Lung (tissue), 11 donors: ENCODE measurements at regions not wholly inside any gene's neighbourhood (a gene's known extent, or its start where the extent isn't known, plus 50 kb on each side); places are given as distances from the start of the nearest gene placed in this dataset.

Experiments
- ATAC-seq: fragments of 200-7000 bp; cut with Tn5 transposase; one replicate; pipeline ENCODE4 v1.9.1; 2020; ENCODE audit warnings: moderate number of reproducible peaks; ENCODE audit not compliant: insufficient read depth, low FRiP score
- DNase-seq, 3 donors: peaks; one replicate each; pipeline ENCODE4 v3.0.0-alpha.2; 2013 to 2017
- H3K27ac ChIP-seq, 2 donors: one replicate each; pipeline ENCODE4 v1.5.1; 2013; ENCODE audit warnings: mild to moderate bottlenecking in 2 of 2, moderate library complexity in 2 of 2, control low read depth in 1 of 2, inconsistent platforms in 1 of 2, low read depth in 1 of 2, low read length in 1 of 2
- H3K27me3 ChIP-seq, 3 donors: one replicate each; pipeline ENCODE4 v1.5.1; 2013; ENCODE audit warnings: low read length in 2 of 3; ENCODE audit not compliant: control insufficient read depth in 3 of 3, insufficient read depth in 3 of 3
- H3K36me3 ChIP-seq, 4 donors: one replicate each; pipeline ENCODE4 v1.5.1; 2013; ENCODE audit warnings: low read length in 4 of 4, mild to moderate bottlenecking in 1 of 4, moderate library complexity in 1 of 4; ENCODE audit not compliant: control insufficient read depth in 4 of 4, insufficient read depth in 4 of 4
- H3K4me1 ChIP-seq, 5 donors: one replicate each; pipeline ENCODE4 v1.5.1; 2013; ENCODE audit warnings: low read length in 5 of 5, mild to moderate bottlenecking in 2 of 5, moderate library complexity in 1 of 5; ENCODE audit not compliant: control insufficient read depth in 5 of 5, insufficient read depth in 5 of 5
- H3K4me3 ChIP-seq: one replicate; pipeline ENCODE4 v1.5.1; 2013; ENCODE audit warnings: mild to moderate bottlenecking, control low read depth, moderate library complexity
- H3K9ac ChIP-seq, 2 donors: one replicate each; pipeline ENCODE4 v1.5.1; 2013; ENCODE audit warnings: low read length in 2 of 2, control low read depth in 1 of 2; ENCODE audit not compliant: insufficient read depth in 1 of 2
- H3K9me3 ChIP-seq, 4 donors: one replicate each; pipeline ENCODE4 v1.5.1; 2013; ENCODE audit warnings: low read length in 3 of 4, mild to moderate bottlenecking in 1 of 4, moderate library complexity in 1 of 4; ENCODE audit not compliant: control insufficient read depth in 4 of 4, insufficient read depth in 3 of 4
- WGBS, 2 donors: extraction: QIAGEN DNeasy Blood & Tissue Kit; methylation state at CpG; one replicate each; pipeline ENCODE4 v1.1.7; 2013; 5-methylcytosine and 5-hydroxymethylcytosine counted together
- TF ChIP-seq, protein P1 (sequence below): IDR thresholded peaks from 2 replicates; pipeline ENCODE4 v1.5.1; 2012; ENCODE audit warnings: mild to moderate bottlenecking; ENCODE audit errors: control extremely low read depth, extremely low read depth
- donor health status: control.
- donor health status: control.
- donor health status: Bipolar disorder and iron deficiency.
- donor health status: healthy.
- donor health status: DM: yes; HTN: yes; CAD: no.

- DNase-seq: peak in 1 of 3 donors; percentile 18
- H3K27ac ChIP-seq: no peak overlapping the region
- H3K4me1 ChIP-seq: no peaks in the 10 kb centered on the region
- H3K27me3 ChIP-seq: peaks cover 0 to 5% (median 0%) of the 10 kb centered on the region in 3 donors
- no peaks in the 10 kb centered on the region for H3K36me3 ChIP-seq
- ATAC-seq: no peak
- 47 to 55% methylated on average over 1 of the region's 1 CpG for WGBS, 2 donors
- no peak overlapping the region for H3K9ac ChIP-seq
- H3K4me3 ChIP-seq: no peak overlapping the region
- TF ChIP-seq, protein P1, sequence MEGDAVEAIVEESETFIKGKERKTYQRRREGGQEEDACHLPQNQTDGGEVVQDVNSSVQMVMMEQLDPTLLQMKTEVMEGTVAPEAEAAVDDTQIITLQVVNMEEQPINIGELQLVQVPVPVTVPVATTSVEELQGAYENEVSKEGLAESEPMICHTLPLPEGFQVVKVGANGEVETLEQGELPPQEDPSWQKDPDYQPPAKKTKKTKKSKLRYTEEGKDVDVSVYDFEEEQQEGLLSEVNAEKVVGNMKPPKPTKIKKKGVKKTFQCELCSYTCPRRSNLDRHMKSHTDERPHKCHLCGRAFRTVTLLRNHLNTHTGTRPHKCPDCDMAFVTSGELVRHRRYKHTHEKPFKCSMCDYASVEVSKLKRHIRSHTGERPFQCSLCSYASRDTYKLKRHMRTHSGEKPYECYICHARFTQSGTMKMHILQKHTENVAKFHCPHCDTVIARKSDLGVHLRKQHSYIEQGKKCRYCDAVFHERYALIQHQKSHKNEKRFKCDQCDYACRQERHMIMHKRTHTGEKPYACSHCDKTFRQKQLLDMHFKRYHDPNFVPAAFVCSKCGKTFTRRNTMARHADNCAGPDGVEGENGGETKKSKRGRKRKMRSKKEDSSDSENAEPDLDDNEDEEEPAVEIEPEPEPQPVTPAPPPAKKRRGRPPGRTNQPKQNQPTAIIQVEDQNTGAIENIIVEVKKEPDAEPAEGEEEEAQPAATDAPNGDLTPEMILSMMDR: no peak
- H3K9me3 ChIP-seq: no peaks in the 10 kb centered on the region
Observed at GRCh38 chr3:66823009-66823397, 175.1 kb upstream of the KBTBD8 start.

DNA sequence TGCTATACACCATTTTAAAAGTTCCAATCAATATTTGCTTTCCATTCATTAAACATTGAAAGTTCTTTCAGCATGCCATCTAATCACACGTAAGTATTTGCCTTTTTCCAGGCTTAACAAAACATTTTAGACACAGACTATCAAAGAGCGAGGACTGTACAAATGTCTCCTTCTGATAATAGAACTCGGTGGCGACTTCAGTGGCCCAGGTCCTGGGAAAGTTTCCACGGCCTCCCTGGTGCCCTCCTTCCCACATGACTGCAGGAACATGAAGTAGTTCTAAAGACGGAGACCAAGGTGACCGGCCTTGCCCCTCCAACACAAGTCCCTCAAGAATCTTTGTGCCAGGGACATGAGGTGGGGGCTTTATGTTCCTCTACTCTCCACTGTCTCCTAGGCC, 174.6 kb upstream of the KBTBD8 start:
- ATAC-seq (no peak), DNase-seq (no peak)
- Histone ChIP-seq H3K4me1 (no peaks in the 10 kb centered on the region), H3K36me3 (no peaks in the 10 kb centered on the region), H3K27ac (no peak overlapping the region), H3K27me3 (no peaks in the 10 kb centered on the region), H3K4me3 (no peak overlapping the region), H3K9ac (no peak overlapping the region), H3K9me3 (no peaks in the 10 kb centered on the region)
- WGBS, 2 donors: 71 to 81% methylated on average over 7 of the region's 7 CpGs
- TF ChIP-seq, protein P1: no peak

- Histone ChIP-seq H3K9ac (no peak overlapping the region), H3K4me1 (no peaks in the 10 kb centered on the region), H3K36me3 (no peaks in the 10 kb centered on the region), H3K4me3 (no peak overlapping the region), H3K27me3 (no peaks in the 10 kb centered on the region), H3K9me3 (no peaks in the 10 kb centered on the region), H3K27ac (no peak overlapping the region)
- no peak for DNase-seq
- TF ChIP-seq, protein P1: no peak
- WGBS, 2 donors: 92 to 95% methylated on average over 4 of the region's 4 CpGs
- ATAC-seq: no peak
Observed at GRCh38 chr3:66825375-66825774, 172.7 kb upstream of the KBTBD8 start.

GRCh38 chr3:66827726-66828125, 170.4 kb upstream of the KBTBD8 start:
- H3K36me3 ChIP-seq: no peaks in the 10 kb centered on the region
- DNase-seq: no peak
- no peak overlapping the region for H3K9ac ChIP-seq
- no peaks in the 10 kb centered on the region for H3K27me3 ChIP-seq
- TF ChIP-seq, protein P1: no peak
- 94 to 95% methylated on average over 6 of the region's 6 CpGs for WGBS, 2 donors
- ATAC-seq: no peak
- H3K4me3 ChIP-seq: no peak overlapping the region
- H3K4me1 ChIP-seq: no peaks in the 10 kb centered on the region
- no peaks in the 10 kb centered on the region for H3K9me3 ChIP-seq
- no peak overlapping the region for H3K27ac ChIP-seq
